GM23248 (cell line): ENCODE measurements at regions not wholly inside any gene's neighbourhood (a gene's known extent, or its start where the extent isn't known, plus 50 kb on each side); places are given as distances from the start of the nearest gene placed in this dataset.

Experiments used
- EZH2 ChIP-seq: fragments of 200-600 bp; sonication (generic); IDR thresholded peaks from 2 replicates; pipeline ENCODE4 v1.6.1; 2018; ENCODE audit warnings: antibody characterized with exemption, mild to moderate bottlenecking; ENCODE audit not compliant: insufficient read depth, poor library complexity, severe bottlenecking
- EZH2phosphoT487 ChIP-seq: fragments of 200-600 bp; sonication (generic); IDR thresholded peaks from 2 replicates; pipeline ENCODE4 v1.6.1; 2018; ENCODE audit warnings: antibody characterized with exemption, moderate library complexity, mild to moderate bottlenecking, low read depth; ENCODE audit not compliant: insufficient read depth

DNA sequence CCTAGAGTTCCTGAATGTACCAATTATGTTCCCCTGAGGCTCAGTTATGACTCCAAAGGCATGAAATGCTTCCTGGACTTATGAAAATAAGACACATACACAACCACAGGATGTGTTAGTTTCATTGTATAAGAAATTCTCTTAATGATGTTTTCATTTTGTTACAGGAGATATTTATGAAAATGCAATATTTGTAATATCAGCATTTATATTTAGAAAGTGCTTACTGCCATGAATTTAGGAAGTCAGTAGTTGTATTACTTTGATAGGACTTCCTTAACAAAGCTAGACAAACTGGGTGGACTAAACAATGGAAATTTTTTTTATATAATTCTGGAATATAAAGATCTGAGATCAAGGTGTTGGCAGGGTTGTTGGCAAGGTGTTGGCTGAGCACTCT is 572.1 kb upstream of the IGFBP7 start:
- no peak for TF ChIP-seq EZH2
- TF ChIP-seq EZH2phosphoT487, result no peak
